Activated CD4-positive, alpha-beta T cell treated with anti-CD3 and anti-CD28 coated beads for 36 hours (primary cell): ENCODE measurements at regions not wholly inside any gene's neighbourhood (a gene's known extent, or its start where the extent isn't known, plus 50 kb on each side); places are given as distances from the start of the nearest gene placed in this dataset.
"Not testable (repeated sequence)": the region's sequence is repeated elsewhere in the genome, so short reads cannot be mapped to it uniquely, and the experiment has no call there.

Experiments
- ATAC-seq: fragments of 200-7000 bp; cut with Tn5 transposase; one replicate; pipeline ENCODE4 v1.10.0; 2021; ENCODE audit warnings: mild to moderate bottlenecking, moderate library complexity
- CTCF ChIA-PET: fragments of 350-600 bp; sonication (Branson Sonifier 250); formaldehyde crosslinking; loops from one replicate; lab custom pipeline; 2021; ENCODE audit warnings: antibody characterized with exemption; lab: Charles Lee
- POLR2A ChIA-PET: fragments of 350-600 bp; sonication (Branson Sonifier 250); formaldehyde crosslinking; loops from one replicate; lab custom pipeline; 2021; ENCODE audit warnings: antibody characterized with exemption, inconsistent platforms; lab: Charles Lee
- DNase-seq: peaks from one replicate; pipeline ENCODE4 v3.0.0-alpha.2; 2020
- H3K27ac Mint-ChIP-seq: one replicate; pipeline ENCODE4 v1.8.0; 2021; ENCODE audit warnings: mixed read lengths
- H3K27me3 Mint-ChIP-seq: one replicate; pipeline ENCODE4 v1.8.0; 2021; ENCODE audit warnings: mixed read lengths
- H3K36me3 Mint-ChIP-seq: one replicate; pipeline ENCODE4 v1.8.0; 2021; ENCODE audit warnings: low read depth, mixed read lengths
- H3K4me1 Mint-ChIP-seq: one replicate; pipeline ENCODE4 v1.8.0; 2021; ENCODE audit warnings: mixed read lengths
- H3K4me3 Mint-ChIP-seq: one replicate; pipeline ENCODE4 v1.8.0; 2021; ENCODE audit warnings: mild to moderate bottlenecking, moderate library complexity, mixed read lengths
- H3K9me3 Mint-ChIP-seq: one replicate; pipeline ENCODE4 v1.8.0; 2021; ENCODE audit warnings: low read depth, mixed read lengths
- intact Hi-C, 2 experiments: fragments of 100-400 bp; cut with DNase I in 1 of 2; cut with micrococcal nuclease in 1 of 2; formaldehyde crosslinking; loops; one replicate each; pipeline versions ENCODE4 v1.14.2 to v1.15.1; 2022 to 2024; cut with DNase I, micrococcal nuclease

- H3K27me3 Mint-ChIP-seq, result peaks cover 3% of the 10 kb centered on the region
- no peak overlapping the region for H3K4me3 Mint-ChIP-seq
- H3K4me1 Mint-ChIP-seq, result no peaks in the 10 kb centered on the region
- peaks cover 2% of the 10 kb centered on the region for H3K36me3 Mint-ChIP-seq
- no peak for DNase-seq
- ChIA-PET POLR2A (no interaction called here), CTCF (no interaction called here)
- intact Hi-C loops, result no loop called here
- no peak for ATAC-seq
- H3K9me3 Mint-ChIP-seq, result no peaks in the 10 kb centered on the region
- H3K27ac Mint-ChIP-seq, result no peak overlapping the region
These were observed 81.9 kb upstream of the RREB1 start for GRCh38 chr6:7025861-7026260.

DNA sequence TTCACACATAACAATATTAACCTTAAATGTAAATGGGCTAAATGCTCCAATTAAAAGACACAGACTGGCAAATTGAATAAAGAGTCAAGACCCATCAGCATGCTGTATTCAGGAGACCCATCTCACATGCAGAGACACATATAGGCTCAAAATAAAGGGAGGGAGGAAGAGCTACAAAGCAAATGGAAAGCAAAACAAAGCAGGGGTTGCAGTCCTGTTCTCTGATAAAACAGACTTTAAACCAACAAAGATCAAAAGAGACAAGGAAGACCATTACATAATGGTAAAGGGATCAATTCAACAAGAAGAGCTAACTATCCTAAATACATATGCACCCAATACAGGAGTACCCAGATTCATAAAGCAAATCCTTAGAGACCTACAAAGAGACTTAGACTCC lies 78.8 kb upstream of the RREB1 start:
- intact Hi-C loops, H3K36me3 Mint-ChIP-seq, H3K9me3 Mint-ChIP-seq, POLR2A ChIA-PET, H3K4me3 Mint-ChIP-seq, ATAC-seq, H3K27ac Mint-ChIP-seq, DNase-seq, H3K27me3 Mint-ChIP-seq, H3K4me1 Mint-ChIP-seq: not testable (repeated sequence)
- CTCF ChIA-PET, result interaction anchor here (1.0 kb wide), 1 partner anchor 209 kb away, joined by 3 read pairs; no protein-coding TSS in a partner anchor

GRCh38 chr6:7030968-7031367 lies 76.8 kb upstream of the RREB1 start:
- H3K4me1 Mint-ChIP-seq, H3K36me3 Mint-ChIP-seq, H3K4me3 Mint-ChIP-seq, DNase-seq, H3K9me3 Mint-ChIP-seq, CTCF ChIA-PET, POLR2A ChIA-PET, H3K27me3 Mint-ChIP-seq, ATAC-seq, intact Hi-C loops, H3K27ac Mint-ChIP-seq: not testable (repeated sequence)

DNA sequence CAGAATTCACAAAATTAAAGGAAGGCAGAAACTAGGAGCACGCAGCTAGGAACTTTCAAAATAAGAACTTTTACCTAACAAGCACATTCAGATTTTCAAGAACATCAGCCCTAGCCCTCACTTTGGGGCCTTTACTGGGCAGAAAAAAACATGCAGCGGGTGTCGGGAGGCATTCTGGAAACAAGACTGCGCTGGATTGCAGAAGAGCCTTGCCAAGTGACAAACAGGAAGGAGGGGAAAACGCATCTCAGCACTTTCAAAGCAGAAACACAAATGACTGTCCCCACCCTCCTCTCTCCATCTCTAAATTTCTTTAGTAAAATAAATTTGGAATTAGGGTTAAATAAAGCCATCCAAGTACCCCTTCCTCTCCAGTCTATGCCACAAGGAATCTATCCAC lies 74.6 kb upstream of the RREB1 start:
- CTCF ChIA-PET, result no interaction called here
- H3K4me1 Mint-ChIP-seq, result no peaks in the 10 kb centered on the region
- H3K27ac Mint-ChIP-seq, result no peak overlapping the region
- no peaks in the 10 kb centered on the region for H3K9me3 Mint-ChIP-seq
- DNase-seq (no peak), ATAC-seq (no peak)
- POLR2A ChIA-PET, result no interaction called here
- H3K36me3 Mint-ChIP-seq, result no peaks in the 10 kb centered on the region
- H3K27me3 Mint-ChIP-seq, result peaks cover 8% of the 10 kb centered on the region
- intact Hi-C loops, result no loop called here
- H3K4me3 Mint-ChIP-seq, result no peak overlapping the region

- ATAC-seq (no peak), DNase-seq (no peak)
- H3K27me3 Mint-ChIP-seq, result peaks cover 10% of the 10 kb centered on the region
- ChIA-PET POLR2A (no interaction called here), CTCF (no interaction called here)
- H3K4me3 Mint-ChIP-seq, result no peak overlapping the region
- H3K9me3 Mint-ChIP-seq, result no peaks in the 10 kb centered on the region
- H3K27ac Mint-ChIP-seq, result no peak overlapping the region
- no peaks in the 10 kb centered on the region for H3K36me3 Mint-ChIP-seq
- intact Hi-C loops, result no loop called here
- H3K4me1 Mint-ChIP-seq, result no peaks in the 10 kb centered on the region
These were observed 73.7 kb upstream of the RREB1 start for GRCh38 chr6:7034055-7034454.

DNA sequence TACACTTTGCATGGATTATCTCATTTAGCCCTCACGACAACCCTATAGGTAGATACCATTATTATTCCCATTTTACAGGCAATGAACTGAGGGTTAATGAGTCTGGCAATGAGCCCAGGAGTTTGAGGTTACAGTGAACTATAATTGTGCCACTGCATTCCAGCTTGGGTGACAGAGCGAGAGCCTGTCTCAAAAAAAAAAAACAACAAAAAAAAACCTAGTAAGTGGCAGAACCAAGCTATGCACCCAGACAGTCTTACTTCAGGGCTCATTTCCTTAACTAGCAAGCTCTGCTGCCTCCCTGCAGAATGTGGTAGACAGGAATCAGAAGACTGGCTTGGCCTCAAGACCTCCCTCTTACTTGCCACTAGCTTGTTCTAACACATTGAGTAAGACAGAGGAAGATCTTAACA lies 71.9 kb upstream of the RREB1 start:
- peaks cover 10% of the 10 kb centered on the region for H3K27me3 Mint-ChIP-seq
- H3K4me3 Mint-ChIP-seq, result no peak overlapping the region
- CTCF ChIA-PET, result interaction anchor here (0.7 kb wide), 1 partner anchor 222 kb away, joined by 3 read pairs; no protein-coding TSS in a partner anchor
- DNase-seq (no peak), ATAC-seq (no peak)
- H3K4me1 Mint-ChIP-seq, result no peaks in the 10 kb centered on the region
- POLR2A ChIA-PET, result no interaction called here
- no peaks in the 10 kb centered on the region for H3K36me3 Mint-ChIP-seq
- no peak overlapping the region for H3K27ac Mint-ChIP-seq
- no peaks in the 10 kb centered on the region for H3K9me3 Mint-ChIP-seq
- intact Hi-C loops, result no loop called here

DNA sequence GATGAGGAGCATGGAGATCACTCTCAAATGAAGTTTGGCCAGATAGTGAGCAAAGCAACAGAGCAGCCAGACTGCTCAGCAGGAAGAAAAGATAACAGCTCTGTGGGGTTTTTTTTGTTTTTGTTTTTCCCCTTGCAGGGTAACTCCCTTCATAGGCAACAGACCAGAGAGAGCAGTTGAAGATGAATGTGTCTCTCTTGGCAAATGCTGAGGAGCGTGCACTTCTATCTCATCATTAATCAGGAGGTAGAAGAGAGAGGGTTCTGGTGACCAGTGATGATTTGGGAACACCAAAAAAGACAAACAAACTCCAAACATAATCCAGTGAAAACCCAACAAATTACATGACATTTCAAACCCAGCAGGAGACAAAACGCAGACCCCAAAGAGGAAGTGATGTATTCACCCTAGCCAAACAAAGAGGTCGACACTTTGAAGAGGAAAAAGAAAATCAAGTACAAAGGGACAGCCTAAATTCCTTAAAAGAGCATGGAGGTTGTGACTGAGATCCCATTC lies 66.2 kb upstream of the RREB1 start:
- POLR2A ChIA-PET, result no interaction called here
- Mint-ChIP-seq H3K27ac (no peak overlapping the region), H3K36me3 (no peaks in the 10 kb centered on the region), H3K4me1 (peaks cover 10% of the 10 kb centered on the region), H3K9me3 (no peaks in the 10 kb centered on the region), H3K27me3 (peaks cover 7% of the 10 kb centered on the region), H3K4me3 (no peak overlapping the region)
- CTCF ChIA-PET, result no interaction called here
- DNase-seq (no peak), ATAC-seq (no peak)
- intact Hi-C loops, result no loop called here

DNA sequence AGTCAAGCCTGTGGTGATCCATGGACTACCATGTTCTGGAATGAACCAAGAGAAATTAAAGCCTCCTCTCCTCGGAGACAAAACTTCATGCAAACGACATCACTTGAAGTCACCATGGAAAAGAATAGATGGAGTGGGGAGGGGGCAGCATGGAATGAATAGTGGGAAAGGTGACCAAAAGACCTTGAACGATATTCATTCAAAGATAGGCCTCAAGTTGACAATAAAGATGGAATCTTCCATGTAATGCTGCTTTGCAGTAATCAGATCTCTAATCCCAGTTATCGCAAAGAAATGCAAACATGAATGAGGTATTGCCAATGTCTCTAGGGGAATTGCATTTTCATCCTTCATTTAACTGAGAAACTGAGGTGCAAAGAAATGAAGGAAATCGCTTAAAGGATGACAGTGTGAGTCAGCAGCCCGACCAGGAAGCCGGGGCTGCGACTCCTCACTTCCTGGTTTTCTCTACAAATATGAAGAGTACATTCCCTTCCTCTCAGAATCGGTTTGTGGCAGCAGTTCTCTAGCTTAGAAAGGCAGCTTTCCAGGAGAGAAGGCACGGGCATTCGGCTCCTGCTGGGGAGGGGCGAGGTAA lies 65.6 kb upstream of the RREB1 start:
- ChIA-PET CTCF (no interaction called here), POLR2A (no interaction called here)
- ATAC-seq (no peak), DNase-seq (no peak)
- intact Hi-C loops, result no loop called here
- H3K4me1 Mint-ChIP-seq, result peaks cover 10% of the 10 kb centered on the region
- peaks cover 7% of the 10 kb centered on the region for H3K27me3 Mint-ChIP-seq
- H3K9me3 Mint-ChIP-seq, result no peaks in the 10 kb centered on the region
- H3K4me3 Mint-ChIP-seq, result no peak overlapping the region
- no peak overlapping the region for H3K27ac Mint-ChIP-seq
- no peaks in the 10 kb centered on the region for H3K36me3 Mint-ChIP-seq

DNA sequence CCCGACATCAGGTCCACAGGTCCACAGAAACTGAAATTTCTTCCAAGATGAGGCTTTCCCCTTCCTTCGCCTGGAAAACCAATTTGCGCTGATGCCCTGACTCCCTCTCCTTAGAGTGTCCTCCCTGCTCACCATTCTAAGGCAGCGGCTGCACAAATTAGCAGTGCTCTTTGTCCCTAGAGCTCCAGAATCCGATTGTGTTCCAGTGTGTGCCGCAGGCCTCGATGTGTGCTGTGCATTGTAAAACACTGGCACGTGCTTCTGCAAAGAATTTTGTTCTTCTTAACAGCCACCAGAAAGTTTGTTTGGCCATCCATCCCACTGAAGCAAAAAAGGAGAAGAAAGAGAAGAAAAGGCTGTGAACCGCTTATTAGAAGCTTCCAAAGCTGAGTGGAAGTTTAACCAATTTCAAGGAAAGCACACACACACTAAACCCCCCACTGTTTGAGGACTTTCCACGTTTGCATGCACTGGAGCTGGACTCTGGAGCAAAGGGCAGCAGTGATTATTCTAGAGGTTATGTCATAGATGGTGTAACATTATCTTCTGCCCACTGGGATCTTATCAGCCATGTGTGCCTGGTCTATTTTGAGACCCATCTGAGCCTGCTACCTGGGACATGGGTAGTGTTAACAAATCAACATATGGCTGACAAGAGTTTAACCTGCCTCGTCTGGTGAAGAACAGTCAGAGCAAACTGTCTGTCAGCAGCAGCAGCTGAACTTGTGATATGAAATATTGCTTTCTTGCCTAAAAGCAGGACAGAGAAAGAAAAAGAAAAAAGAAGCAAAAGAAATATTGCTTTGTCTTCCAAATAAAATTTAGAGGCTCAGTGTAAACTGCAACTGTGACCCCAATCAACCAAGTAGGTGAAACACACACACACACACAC lies 64.9 kb upstream of the RREB1 start:
- intact Hi-C loops, result no loop called here
- Mint-ChIP-seq H3K4me1 (peaks cover 10% of the 10 kb centered on the region), H3K27me3 (peaks cover 7% of the 10 kb centered on the region), H3K9me3 (no peaks in the 10 kb centered on the region), H3K36me3 (no peaks in the 10 kb centered on the region), H3K27ac (no peak overlapping the region), H3K4me3 (no peak overlapping the region)
- POLR2A ChIA-PET, result no interaction called here
- CTCF ChIA-PET, result no interaction called here
- ATAC-seq (no peak), DNase-seq (no peak)

DNA sequence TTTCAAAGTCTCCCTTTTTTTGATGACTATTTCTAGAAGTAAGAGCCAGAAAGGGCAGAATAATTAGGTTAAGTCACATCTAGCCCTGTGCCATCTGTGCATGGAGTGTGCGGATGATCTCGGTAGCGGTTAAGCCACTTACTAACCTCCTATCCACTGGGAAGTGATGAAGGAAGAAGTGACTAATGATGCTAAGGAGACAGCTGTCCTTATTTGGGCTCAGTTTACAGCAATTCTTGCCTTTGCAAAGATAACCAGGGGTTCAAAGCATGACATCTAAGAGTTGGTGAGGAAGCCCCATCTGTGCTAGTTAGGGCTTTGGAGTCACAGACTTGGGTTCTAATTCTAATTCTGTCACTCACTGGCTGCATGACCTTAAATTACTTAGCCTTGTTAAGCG lies 62.4 kb upstream of the RREB1 start:
- Mint-ChIP-seq H3K4me1 (peaks cover 10% of the 10 kb centered on the region), H3K27ac (no peak overlapping the region), H3K9me3 (no peaks in the 10 kb centered on the region), H3K36me3 (no peaks in the 10 kb centered on the region), H3K4me3 (no peak overlapping the region), H3K27me3 (peaks cover 7% of the 10 kb centered on the region)
- ATAC-seq (no peak), DNase-seq (no peak)
- intact Hi-C loops, result no loop called here
- ChIA-PET POLR2A (no interaction called here), CTCF (interaction anchor here (0.7 kb wide), 1 partner anchor 1912 kb away, joined by 3 read pairs; no protein-coding TSS in a partner anchor)

- DNase-seq (no peak), ATAC-seq (no peak)
- intact Hi-C loops, result no loop called here
- Mint-ChIP-seq H3K4me1 (peaks cover 10% of the 10 kb centered on the region), H3K36me3 (no peaks in the 10 kb centered on the region), H3K27ac (no peak overlapping the region), H3K27me3 (peaks cover 10% of the 10 kb centered on the region), H3K4me3 (no peak overlapping the region), H3K9me3 (no peaks in the 10 kb centered on the region)
- ChIA-PET POLR2A (no interaction called here), CTCF (interaction anchor here (0.7 to 1.3 kb wide), 2 partner anchors 197 to 1912 kb away, joined by 3 read pairs; no protein-coding TSS in a partner anchor)
These were observed 62.0 kb upstream of the RREB1 start for GRCh38 chr6:7045746-7046145.

- intact Hi-C loops, result no loop called here
- Mint-ChIP-seq H3K4me3 (no peak overlapping the region), H3K27me3 (peaks cover 9% of the 10 kb centered on the region), H3K9me3 (no peaks in the 10 kb centered on the region), H3K27ac (no peak overlapping the region), H3K4me1 (peaks cover 3% of the 10 kb centered on the region), H3K36me3 (no peaks in the 10 kb centered on the region)
- POLR2A ChIA-PET, result no interaction called here
- no peak for ATAC-seq
- CTCF ChIA-PET, result interaction anchor here (0.7 to 1.6 kb wide), 4 partner anchors 196 to 424 kb away, joined by 3 to 7 read pairs (median 3); no protein-coding TSS in a partner anchor
- DNase-seq, result no peak
These were observed 60.6 kb upstream of the RREB1 start for GRCh38 chr6:7047128-7047527.
